HG02840 (cell line): ENCODE measurements at regions not wholly inside any gene's neighbourhood (a gene's known extent, or its start where the extent isn't known, plus 50 kb on each side); places are given as distances from the start of the nearest gene placed in this dataset.
"Not testable (repeated sequence)": the region's sequence is repeated elsewhere in the genome, so short reads cannot be mapped to it uniquely, and the experiment has no call there.

Experiments used
- ATAC-seq: cut with Tn5 transposase; IDR thresholded peaks from one replicate; pipeline ENCODE4 v1.9.1; 2021; ENCODE audit warnings: mild to moderate bottlenecking, moderate library complexity, moderate number of reproducible peaks; ENCODE audit not compliant: unreplicated experiment, low FRiP score

DNA sequence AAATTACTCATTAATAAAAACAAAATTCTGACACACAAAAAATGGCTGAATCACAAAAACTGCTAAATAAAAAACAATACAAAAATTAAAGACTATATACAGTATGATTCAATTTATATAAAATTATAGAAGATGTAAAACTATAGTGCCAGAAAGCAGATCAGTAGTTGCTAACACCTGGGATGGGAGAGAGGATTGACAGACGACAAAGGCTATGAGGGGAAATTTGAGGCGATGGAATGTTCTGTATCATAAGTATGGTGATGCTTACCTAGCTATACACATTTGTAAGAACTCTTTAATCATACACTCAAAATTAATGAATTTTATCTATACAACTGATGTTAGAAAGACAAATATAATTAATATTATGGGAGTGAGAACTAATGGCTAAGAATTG, 247.9 kb upstream of the GJE1 start:
- no peak for ATAC-seq

DNA sequence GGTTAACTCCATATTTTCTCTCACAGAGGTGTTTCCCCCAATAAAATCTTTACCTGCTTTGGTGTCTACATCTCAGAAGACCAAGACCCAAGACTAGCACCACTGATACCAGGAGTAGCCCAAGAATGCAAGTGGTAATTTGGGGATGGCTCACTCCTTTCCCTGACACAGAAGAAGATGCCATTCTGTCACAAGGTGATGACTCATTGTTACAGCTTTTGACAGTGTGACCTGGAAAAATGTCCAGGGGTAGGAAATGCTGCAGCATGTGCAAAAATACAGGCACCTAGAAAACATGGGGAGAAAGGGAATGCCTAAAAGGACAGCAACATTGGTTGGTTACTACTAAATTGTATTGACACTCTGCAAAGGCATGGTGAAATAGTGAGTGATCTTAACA, 254.0 kb upstream of the GJE1 start:
- ATAC-seq = no peak

DNA sequence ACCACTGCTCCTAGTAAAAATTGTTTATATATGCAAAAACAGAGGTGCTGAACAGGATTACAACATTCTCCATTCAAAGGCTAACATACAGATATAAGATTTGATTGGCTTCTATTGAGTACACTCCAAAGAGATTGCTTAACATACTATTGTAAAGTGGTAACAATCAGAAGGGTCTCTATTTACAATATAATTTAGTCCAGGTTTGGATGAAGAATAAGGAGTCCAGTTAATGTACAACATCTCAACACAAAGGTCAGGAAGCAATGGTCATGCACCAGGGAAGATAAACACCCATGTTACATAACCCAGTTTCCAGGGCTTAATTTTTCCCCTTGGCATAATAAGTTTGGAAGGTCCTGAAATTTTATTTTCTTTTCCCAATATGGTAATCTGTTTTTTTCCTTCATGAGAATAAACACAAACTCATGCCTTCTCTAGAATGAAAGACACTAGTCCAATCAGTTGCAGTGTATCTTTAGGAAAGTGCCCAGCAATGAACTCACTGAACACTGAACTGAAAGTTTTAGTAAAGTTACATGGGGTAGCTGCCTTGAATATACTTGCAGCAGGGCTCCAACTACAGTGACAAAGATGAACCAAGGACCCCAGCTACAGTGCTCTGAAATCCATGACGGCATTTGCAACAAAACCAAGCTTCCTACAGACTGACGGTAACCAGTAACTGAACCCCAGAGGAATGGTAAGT, 255.3 kb upstream of the GJE1 start:
- ATAC-seq = no peak

DNA sequence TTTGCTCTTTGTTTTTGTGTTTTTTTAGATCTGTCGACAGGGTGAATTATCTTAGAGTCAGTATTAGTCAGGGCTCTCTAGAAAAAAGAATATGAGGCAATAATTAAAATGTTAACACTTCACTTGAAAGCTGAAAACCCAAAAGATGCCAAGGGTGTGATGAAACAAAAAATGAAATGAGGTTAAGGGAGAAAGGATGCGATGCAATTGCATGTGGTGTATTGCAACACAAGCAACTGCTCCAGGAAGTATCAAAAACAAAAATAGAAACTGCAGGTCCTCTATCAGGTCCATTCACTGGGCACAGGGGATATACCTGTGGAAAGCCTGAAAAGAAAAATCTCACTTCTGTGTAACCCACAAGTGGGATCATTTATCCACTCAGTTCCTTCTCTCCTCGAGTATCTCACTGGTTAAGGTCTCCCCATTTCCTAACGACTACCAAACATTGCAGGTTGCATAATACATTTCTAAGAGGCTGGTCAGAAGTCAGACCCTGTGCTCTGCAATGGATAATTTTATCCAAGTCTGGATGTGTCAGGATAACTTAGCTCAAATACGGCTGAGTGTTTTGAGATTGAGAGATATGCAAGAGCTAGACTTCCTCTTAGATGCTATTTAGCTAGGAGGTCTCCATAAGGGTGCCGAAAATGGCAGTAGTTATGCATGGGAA, 257.7 kb upstream of the GJE1 start:
- ATAC-seq = no peak

- ATAC-seq = not testable (repeated sequence)
Observed at GRCh38 chr6:141869509-141869908, 263.2 kb upstream of the GJE1 start.

GRCh38 chr6:141867767-141868166, 265.0 kb upstream of the GJE1 start:
- ATAC-seq = no peak

GRCh38 chr6:141866731-141867497, 265.8 kb upstream of the GJE1 start:
- ATAC-seq = no peak

- no peak for ATAC-seq
Observed at GRCh38 chr6:141851063-141851462, 281.7 kb upstream of the GJE1 start.

- no peak for ATAC-seq
Observed at GRCh38 chr6:141848029-141848890, 284.5 kb upstream of the GJE1 start.

DNA sequence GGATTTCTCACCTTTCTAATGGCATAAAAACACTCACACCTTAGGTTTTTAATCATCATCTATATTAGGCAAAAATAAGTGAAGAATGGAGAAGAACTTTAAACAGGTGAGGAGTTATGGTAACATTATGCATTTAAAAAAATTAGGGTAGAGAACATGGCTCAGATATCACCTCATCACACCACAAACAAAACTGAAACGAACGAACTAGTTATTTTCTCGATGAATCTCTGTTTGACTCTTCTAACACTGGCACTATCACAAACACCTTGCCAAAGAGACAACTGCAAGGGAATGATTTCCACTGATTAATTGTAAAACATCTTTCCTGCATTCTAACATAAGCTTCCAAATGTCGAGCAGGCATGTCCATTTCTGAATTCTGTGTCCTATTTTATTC, 286.1 kb upstream of the GJE1 start:
- no peak for ATAC-seq

DNA sequence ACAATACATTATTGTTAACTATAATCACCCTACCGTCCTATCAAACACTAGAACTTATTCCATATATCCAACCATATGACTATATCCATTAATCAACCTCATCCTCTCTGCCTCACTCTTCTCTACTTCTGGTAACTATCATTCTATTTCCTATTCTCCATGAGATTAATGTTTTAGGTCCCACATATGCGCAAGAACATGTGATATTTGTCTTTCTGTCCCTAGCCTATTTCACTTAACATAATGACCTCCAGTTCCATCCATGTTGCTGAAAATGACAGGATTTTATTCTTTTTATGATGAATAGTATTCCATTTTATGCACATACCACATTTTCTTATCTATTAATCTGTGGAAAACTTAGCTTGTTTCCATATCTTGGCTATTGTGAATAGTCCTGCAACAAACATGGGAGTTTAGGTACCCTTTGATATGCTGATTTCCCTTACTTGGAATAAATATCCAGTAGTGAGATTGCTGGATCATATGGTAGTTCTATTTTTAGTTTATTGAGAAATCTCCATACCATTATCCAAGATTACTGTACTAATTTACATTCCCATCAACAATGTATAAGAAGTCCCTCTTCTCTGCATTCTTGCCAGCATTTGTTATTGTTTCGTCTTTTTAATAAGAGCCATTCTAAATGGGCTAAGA, 289.4 kb upstream of the GJE1 start:
- no peak for ATAC-seq

DNA sequence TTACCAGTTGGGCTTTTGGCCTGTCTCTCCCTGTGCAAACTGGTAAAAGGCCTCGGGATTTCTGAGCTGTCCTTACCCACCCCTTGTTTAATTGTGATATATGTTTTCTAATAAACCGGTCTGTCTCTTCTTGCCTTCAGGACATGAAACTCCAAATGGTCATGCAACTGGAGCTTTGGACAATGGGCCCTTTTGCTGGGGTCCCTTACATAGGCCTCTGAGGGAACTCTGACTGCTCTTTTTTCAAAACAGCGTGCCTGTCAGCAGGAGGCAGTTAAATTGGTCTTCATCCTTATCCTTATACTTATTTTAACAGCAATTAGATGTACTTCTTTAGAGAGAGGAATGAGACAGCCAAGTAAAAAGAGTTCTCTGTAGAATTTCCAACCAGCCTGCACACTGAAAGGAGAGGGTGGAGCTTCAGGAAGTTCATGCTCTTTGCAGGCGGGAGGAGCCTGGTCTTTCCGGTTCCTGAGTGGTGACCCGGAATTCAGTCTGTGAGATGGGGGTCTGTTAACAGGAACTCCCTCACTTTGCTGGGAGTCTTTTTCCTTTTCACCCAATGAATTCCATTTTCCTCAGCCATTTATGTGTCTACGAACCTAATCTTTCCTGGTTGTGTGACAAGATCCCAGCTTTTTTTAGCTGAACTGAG, 299.6 kb upstream of the GJE1 start:
- ATAC-seq = no peak

DNA sequence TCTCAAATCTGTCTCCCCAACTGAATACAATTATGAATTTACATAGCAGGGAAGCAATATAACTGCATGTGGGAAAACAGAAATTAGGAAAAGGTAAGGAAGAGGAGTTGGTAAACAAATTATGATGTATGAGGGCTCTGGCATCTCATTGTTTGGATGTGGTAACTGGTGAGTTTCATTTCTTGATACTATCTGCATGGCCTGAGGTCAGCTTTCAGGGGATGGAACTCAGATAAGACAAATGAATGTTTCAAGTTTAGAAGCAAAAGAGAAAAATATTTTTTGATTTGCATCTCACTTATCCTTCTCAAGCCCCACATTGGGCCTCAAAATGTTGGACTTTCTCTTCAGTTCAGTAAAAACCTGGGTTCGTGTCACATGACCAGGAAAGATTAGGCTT, 302.2 kb upstream of the GJE1 start:
- no peak for ATAC-seq

DNA sequence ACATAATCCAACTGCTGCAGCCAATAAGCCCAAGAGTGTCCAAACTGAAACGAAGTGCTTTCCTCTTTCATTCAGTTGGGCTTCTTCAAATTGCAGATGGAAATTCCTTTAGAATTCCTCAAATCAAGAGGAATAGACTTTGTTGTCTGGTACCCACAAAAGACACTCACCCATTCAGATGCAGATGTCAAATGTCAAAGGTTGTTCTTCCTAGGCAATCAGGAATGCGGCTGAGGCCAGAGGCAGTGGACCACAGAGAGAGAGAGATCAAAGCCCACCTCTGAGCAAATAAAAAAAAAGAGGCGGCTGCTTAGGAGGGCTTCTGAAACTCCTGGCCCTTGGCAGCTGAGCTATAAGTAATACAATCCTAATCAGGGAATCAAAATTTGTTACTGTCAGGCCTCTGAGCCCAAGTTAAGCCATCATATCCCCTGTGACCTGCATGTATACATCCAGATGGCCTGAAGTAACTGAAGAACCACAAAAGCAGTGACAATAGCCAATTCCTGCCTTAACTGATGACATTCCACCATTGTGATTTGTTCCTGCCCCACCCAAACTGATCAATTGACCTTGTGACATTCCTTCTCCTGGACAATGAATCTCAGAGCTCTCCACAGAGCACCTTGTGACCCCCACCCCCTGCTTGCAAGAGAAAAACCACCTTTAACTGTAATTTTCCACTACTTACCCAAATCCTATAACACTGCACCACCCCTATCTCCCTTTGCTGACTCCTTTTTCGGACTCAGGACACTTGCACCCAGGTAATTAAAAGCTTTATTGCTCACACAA, 303.0 kb upstream of the GJE1 start:
- no peak for ATAC-seq

DNA sequence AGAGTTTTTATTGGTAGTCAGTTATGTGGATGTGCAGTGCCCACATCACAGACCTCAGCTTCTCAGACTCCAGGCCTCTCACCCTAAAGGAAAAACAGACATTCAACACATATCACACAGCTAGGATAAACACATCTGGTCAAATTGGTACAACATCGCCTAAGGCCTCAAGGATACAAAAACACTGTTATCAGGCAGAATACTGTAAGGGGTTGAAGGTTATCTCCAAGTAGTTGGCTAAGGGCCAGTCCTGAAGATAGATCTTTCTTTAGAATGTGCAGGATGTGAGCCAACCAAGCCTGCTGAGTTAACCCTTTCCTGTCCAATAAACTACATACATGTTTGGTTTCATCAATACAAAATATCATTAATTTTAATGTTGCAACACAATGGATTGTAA, 308.4 kb upstream of the GJE1 start:
- no peak for ATAC-seq

- ATAC-seq = not testable (repeated sequence)
Observed at GRCh38 chr6:141815039-141815438, 317.7 kb upstream of the GJE1 start.

- ATAC-seq = no peak
Observed at GRCh38 chr6:141809901-141810300, 322.8 kb upstream of the GJE1 start.

- ATAC-seq = no peak
Observed at GRCh38 chr6:141808662-141809061, 324.1 kb upstream of the GJE1 start.

- not testable (repeated sequence) for ATAC-seq
Observed at GRCh38 chr6:141800973-141801372, 331.8 kb upstream of the GJE1 start.
